Glutamatergic neuron (in vitro differentiated cells): ENCODE measurements at regions not wholly inside any gene's neighbourhood (a gene's known extent, or its start where the extent isn't known, plus 50 kb on each side); places are given as distances from the start of the nearest gene placed in this dataset.

Experiments
- DNase-seq: peaks from one replicate; pipeline ENCODE4 v3.0.0; 2022
- H3K27ac Mint-ChIP-seq: one replicate; pipeline ENCODE4 v1.8.0; 2020; ENCODE audit warnings: mild to moderate bottlenecking, mixed read lengths, inconsistent platforms; ENCODE audit not compliant: unreplicated experiment
- H3K27me3 Mint-ChIP-seq: one replicate; pipeline ENCODE4 v1.8.0; 2020; ENCODE audit warnings: mild to moderate bottlenecking, moderate library complexity, mixed read lengths, inconsistent platforms; ENCODE audit not compliant: unreplicated experiment
- H3K36me3 Mint-ChIP-seq: one replicate; pipeline ENCODE4 v1.8.0; 2020; ENCODE audit warnings: mild to moderate bottlenecking, mixed read lengths, inconsistent platforms; ENCODE audit not compliant: unreplicated experiment
- H3K4me1 Mint-ChIP-seq: one replicate; pipeline ENCODE4 v1.8.0; 2020; ENCODE audit warnings: mild to moderate bottlenecking, low read depth, mixed read lengths, inconsistent platforms; ENCODE audit not compliant: unreplicated experiment
- H3K4me3 Mint-ChIP-seq: one replicate; pipeline ENCODE4 v1.8.0; 2020; ENCODE audit warnings: mild to moderate bottlenecking, mixed read lengths, inconsistent platforms; ENCODE audit not compliant: unreplicated experiment
- H3K9me3 Mint-ChIP-seq: one replicate; pipeline ENCODE4 v1.8.0; 2020; ENCODE audit warnings: mild to moderate bottlenecking, moderate library complexity, mixed read lengths, inconsistent platforms; ENCODE audit not compliant: unreplicated experiment
- TF ChIP-seq, protein P1 (sequence below): fragments of 200-600 bp; sonication (generic); IDR thresholded peaks from one replicate; pipeline ENCODE4 v1.5.0; 2021; ENCODE audit not compliant: partially characterized antibody, unreplicated experiment

DNA sequence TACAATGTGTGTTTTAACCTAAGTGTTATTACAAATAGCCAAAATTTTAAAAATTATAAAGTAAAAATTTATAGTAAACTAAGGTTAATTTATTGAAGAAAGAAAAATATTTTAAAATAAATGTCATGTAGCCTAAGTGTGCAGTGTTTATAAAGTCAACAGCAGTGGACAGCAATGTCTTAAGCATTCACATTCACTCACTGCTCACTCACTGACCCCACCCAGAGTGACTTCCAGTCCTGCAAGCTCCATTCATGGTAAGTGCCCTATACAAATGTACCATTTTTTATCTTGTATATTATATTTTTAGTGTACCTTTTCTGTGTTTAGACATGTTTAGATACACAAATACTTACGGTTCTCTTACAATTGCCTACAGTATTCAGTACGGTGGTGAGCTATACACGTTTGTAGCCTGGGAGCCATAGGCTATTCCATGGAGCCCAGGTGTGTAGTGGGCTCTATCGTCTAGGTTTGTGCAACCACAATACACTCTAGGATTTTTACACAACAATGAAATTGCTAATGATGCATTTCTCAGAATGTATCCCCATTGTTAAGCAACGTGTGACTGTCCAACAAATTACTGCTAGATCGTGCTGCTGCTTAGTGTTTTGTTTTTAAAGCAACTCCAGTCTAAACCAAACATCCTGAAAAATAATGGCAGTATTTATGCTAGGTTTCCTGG lies 108.9 kb upstream of the NAMPT start:
- H3K4me3 Mint-ChIP-seq = no peak overlapping the region
- H3K27ac Mint-ChIP-seq = no peak overlapping the region
- no peaks in the 10 kb centered on the region for H3K27me3 Mint-ChIP-seq
- DNase-seq = no peak
- TF ChIP-seq, protein P1, sequence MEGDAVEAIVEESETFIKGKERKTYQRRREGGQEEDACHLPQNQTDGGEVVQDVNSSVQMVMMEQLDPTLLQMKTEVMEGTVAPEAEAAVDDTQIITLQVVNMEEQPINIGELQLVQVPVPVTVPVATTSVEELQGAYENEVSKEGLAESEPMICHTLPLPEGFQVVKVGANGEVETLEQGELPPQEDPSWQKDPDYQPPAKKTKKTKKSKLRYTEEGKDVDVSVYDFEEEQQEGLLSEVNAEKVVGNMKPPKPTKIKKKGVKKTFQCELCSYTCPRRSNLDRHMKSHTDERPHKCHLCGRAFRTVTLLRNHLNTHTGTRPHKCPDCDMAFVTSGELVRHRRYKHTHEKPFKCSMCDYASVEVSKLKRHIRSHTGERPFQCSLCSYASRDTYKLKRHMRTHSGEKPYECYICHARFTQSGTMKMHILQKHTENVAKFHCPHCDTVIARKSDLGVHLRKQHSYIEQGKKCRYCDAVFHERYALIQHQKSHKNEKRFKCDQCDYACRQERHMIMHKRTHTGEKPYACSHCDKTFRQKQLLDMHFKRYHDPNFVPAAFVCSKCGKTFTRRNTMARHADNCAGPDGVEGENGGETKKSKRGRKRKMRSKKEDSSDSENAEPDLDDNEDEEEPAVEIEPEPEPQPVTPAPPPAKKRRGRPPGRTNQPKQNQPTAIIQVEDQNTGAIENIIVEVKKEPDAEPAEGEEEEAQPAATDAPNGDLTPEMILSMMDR = no peak
- no peaks in the 10 kb centered on the region for H3K9me3 Mint-ChIP-seq
- H3K4me1 Mint-ChIP-seq = no peaks in the 10 kb centered on the region
- H3K36me3 Mint-ChIP-seq = no peaks in the 10 kb centered on the region

DNA sequence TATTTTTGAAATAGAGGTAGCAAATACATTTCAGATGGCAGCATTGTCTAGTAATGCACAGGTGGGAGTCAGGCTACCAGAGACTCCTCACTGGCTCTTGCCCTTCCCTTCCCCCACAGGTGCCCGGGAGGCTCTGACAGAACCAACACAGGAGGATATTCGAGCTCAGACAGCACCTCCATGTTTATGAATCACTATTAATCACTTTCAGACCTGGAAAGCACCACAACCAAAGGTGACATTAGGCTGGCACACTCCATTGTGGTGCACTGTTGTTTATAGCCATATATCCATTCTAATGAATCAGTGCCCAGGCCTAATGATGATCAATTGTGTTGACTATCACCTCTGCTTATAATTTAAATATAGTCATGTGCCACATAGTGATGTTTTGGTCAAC lies 107.8 kb upstream of the NAMPT start:
- no peaks in the 10 kb centered on the region for H3K4me1 Mint-ChIP-seq
- DNase-seq = no peak
- H3K4me3 Mint-ChIP-seq = no peak overlapping the region
- no peaks in the 10 kb centered on the region for H3K9me3 Mint-ChIP-seq
- no peaks in the 10 kb centered on the region for H3K36me3 Mint-ChIP-seq
- H3K27ac Mint-ChIP-seq = no peak overlapping the region
- TF ChIP-seq, protein P1 = no peak
- no peaks in the 10 kb centered on the region for H3K27me3 Mint-ChIP-seq

DNA sequence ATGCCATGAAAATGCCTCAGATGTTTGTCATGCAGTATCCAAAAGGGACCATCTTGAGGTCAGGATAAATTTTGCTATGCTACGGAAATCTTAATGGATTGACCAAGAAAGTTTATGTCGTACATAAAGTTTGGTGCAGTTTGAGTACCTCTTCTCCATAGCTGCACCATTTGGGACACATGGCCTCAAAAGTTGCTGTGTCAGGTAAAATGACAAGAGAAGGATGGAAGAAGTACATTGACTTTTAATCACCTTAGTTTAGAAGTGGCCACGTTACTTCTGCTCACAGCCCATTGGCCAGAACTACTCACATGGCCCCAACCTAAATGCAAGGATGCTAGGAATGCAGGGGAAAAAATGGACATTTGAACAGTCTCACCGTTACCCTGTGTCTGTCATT lies 107.4 kb upstream of the NAMPT start:
- no peak for DNase-seq
- H3K27ac Mint-ChIP-seq = no peak overlapping the region
- TF ChIP-seq, protein P1 = no peak
- no peak overlapping the region for H3K4me3 Mint-ChIP-seq
- no peaks in the 10 kb centered on the region for H3K36me3 Mint-ChIP-seq
- H3K27me3 Mint-ChIP-seq = no peaks in the 10 kb centered on the region
- no peaks in the 10 kb centered on the region for H3K4me1 Mint-ChIP-seq
- peaks cover 2% of the 10 kb centered on the region for H3K9me3 Mint-ChIP-seq

DNA sequence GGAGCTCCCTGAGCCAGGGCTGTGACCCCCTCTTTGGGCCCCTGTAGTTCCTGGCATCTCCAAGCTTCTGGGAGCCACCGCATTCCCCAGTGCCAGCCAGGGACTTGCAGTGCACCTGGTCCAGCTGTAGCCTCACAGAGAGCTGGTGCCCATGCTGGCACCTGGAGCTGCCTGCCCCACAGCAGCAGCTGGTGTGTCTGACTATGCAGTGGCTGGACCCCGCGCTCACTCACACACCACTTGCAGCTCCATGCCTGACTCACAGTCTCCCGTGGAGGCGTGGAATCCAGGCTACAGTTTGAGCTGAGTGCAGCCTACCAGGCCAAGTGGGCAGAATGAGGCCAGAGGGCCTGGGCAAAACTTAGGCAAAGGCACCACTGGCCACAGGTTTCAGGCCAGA lies 102.2 kb upstream of the NAMPT start:
- TF ChIP-seq, protein P1 = no peak
- H3K27ac Mint-ChIP-seq = no peak overlapping the region
- H3K9me3 Mint-ChIP-seq = peaks cover 2% of the 10 kb centered on the region
- no peak overlapping the region for H3K4me3 Mint-ChIP-seq
- H3K4me1 Mint-ChIP-seq = no peaks in the 10 kb centered on the region
- H3K36me3 Mint-ChIP-seq = no peaks in the 10 kb centered on the region
- H3K27me3 Mint-ChIP-seq = peaks cover 1% of the 10 kb centered on the region
- DNase-seq = no peak

DNA sequence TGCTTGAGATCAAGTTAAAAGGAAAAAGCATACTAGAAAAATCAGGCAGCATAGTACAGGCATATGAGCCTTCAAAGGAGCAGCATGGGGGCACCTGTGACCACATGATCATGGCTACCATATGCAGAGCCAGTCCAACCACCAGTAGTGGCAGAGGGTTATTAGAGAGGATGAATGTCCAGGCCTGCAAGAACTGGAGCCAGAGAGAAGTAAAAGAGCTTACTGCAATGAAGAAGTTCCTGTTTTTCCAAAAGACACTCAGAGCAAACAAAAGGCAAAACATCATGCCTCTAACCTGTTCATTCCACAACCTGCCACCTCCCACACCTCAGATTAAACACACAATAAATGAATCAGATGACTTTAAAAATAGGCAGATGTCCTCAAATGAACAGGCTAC lies 99.6 kb upstream of the NAMPT start:
- TF ChIP-seq, protein P1 = no peak
- H3K36me3 Mint-ChIP-seq = no peaks in the 10 kb centered on the region
- peaks cover 14% of the 10 kb centered on the region for H3K4me1 Mint-ChIP-seq
- H3K4me3 Mint-ChIP-seq = no peak overlapping the region
- DNase-seq = no peak
- H3K9me3 Mint-ChIP-seq = peaks cover 7% of the 10 kb centered on the region
- no peak overlapping the region for H3K27ac Mint-ChIP-seq
- H3K27me3 Mint-ChIP-seq = peaks cover 8% of the 10 kb centered on the region
